HG03442 (cell line): ENCODE measurements at regions not wholly inside any gene's neighbourhood (a gene's known extent, or its start where the extent isn't known, plus 50 kb on each side); places are given as distances from the start of the nearest gene placed in this dataset.

Source experiments
- ATAC-seq: cut with Tn5 transposase; IDR thresholded peaks from one replicate; pipeline ENCODE4 v1.9.1; 2021; ENCODE audit warnings: mild to moderate bottlenecking, moderate library complexity; ENCODE audit not compliant: unreplicated experiment

DNA sequence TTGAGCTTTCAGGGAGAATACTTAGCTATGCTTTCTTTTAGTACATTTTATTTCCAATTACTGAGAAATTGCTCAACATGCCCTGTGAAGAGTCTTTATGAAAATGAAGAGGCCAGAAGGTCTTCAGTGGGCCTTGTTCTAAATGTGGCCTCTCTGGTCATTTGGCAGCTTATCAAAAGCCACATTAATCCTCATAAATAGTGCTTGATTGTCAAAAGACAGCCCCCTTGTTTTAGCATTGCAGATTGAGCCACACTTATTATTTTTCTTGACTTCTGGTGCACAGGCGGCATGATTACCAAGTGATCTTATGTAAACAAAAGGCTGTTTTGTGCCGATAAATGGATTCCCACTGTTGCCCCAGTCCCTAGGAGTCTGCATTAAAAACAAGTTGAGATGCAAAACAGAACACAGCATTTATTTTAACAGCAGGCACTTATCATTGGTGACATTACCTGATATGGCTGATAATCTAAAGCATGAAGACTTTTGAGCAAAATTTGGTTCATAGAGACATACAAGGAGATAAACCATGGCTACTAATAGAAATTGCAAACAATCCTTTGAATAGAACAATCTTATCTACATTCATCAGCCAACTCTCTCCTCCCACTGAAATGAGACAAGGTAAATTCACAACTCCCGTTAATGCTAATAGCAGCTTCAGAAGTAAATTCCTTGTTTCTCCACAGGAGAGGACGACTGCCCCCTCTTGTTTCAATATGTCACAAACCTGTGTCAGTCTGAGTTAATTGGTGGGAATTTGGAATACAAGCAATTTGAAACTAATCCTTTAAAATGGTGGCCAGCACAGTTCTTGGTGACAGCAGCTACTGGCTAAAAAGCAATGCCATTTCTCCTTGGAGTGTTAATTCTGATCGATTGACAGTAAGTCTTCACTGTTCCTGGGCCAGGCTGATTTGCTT is 194.3 kb downstream of the NSUN3 start:
- ATAC-seq, result no peak

DNA sequence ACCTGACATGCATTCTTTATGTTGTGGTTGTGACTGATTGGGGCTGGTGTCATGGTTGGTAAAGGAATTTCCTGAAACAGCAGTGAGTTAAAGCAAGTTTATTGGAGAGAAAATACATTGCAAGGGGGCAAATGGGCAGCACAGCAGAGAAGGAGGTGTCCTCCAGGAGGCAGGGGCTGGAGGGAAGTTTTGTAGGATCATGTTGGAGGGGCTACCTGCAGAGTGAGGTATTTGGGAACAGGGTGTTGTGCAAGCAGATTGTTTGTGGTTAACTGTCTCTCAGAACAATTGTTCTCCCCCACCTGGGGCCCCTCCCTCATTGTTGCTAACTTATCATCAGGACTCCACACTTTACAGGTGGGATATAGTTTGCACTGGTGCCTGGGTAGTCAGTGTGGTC is 196.0 kb downstream of the NSUN3 start:
- no peak for ATAC-seq

DNA sequence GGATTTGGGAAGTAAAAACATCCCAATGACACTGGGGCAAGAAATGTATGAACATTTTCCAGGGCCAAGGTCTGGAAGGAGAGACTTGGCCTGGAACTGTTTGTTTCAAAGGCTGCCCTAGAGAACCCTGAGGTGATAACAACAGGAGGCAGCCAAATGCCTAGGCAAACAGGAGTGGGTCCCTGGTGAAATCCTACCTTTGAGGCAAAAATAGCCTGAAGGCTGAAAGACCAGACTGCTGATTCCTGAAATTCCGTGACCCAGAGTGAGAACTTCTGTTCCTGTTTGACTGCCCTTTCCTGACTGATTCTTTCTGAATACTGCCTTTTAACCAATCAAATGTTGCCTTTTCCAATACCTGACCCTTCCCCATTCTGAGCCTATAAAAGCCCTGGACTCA is 196.4 kb downstream of the NSUN3 start:
- ATAC-seq, result no peak

DNA sequence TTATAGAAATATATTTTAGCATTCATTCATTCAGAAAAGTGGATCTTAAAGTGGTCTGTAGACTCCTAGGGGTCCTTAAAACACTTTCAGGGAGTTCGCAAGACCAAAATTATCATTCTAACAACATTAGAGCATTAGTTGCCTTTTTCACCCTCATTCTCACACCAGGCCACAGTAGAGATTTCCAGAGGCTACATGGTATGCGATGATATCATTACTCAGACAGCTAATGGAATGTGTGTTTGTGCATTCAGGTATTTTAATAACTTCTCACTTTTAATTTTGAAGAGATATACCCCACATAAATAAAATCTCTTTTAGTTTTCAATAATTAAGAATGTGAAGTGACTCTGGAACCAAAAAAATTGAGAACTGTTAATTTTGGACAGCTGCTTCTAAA is 206.9 kb downstream of the NSUN3 start:
- no peak for ATAC-seq

DNA sequence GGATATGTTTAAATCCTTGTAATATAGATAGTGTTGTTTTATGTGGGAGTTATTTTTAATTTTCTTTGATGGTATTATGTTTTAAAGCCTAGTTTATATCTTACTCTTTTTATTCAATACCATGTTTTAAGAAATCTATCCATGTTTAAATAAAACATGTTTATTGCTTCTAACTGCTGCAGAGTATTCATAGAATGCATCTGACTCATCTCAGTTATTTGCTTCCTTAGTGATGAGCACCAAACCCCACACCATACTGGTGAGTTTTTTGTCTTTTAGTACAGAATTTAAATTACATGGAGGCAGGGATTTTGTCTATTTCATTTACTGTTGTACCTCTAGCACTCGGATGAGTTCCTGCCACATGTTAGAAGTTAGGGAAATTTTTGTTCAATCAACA is 209.2 kb downstream of the NSUN3 start:
- no peak for ATAC-seq

DNA sequence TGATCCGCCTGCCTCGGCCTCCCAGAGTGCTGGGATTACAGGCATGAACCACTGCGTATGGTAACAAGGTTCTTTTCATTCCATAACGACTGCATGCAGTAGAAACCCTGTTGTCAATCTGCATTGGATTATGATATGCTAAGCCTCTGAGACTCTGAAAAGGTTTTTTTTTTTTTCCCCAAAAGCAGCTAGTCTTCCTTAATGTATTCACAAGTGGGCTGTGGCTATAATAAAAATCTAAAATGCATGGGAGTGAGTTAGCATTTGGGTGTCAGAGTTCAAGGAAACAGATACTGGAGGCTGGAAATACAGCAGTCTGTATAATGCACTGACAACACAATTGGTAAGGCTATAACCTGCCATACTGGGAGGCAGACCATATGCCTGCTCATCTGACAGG is 218.1 kb downstream of the NSUN3 start:
- ATAC-seq, result no peak

DNA sequence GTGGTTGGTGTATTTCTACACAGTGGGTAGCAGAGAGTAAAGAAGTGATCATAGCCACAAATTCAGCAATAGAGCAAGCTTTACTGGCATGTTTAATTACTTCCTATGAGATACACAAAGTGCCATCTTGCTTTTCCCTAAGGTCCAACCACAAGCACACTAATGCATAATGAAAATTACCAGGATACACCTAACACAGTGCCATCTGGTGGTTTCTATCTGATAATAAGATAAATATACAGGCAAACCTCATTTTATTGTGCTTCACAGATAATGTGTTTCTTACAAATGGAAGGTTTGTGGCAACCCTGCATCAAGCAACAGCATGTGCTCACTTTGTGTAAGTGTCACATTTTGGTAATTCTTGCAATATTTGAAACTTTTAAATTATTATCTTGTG is 223.0 kb downstream of the NSUN3 start:
- ATAC-seq, result no peak

DNA sequence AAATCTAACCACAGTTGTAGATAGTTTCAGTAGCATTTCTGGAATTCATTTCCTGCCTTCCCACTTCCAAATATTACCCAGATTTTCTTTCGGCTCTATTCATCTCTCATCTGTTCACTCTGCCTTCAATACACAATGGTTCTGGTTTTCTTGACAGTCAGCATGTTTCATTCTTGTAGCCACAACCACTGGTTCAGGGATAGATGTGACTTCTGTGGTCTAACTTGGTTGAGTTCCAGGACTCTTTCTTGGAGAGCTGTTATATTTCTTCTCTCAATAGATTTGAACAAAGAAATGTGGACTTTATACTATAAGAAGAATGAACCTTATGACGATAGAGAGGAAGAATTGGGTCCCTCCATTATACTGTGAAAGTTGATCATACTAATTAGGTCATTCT is 228.8 kb downstream of the NSUN3 start:
- ATAC-seq, result no peak

DNA sequence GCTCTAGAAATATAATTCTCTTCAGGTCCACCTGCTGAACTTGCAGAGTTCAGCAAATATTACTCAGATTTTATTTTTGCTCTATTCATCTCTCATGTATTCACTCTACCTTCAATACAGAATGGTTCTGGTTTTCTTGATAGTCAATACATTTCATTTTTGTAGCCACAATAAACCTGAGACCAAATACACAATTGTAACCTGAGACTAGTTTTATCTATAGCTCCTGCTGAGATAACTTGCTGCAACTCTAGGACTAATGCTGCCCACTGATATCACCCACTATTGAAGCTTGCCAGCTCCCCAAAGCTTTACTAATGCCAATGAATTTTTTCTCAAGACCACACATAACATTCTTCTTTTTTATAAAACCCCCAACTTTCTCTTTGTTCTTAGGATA is 229.3 kb downstream of the NSUN3 start:
- no peak for ATAC-seq

DNA sequence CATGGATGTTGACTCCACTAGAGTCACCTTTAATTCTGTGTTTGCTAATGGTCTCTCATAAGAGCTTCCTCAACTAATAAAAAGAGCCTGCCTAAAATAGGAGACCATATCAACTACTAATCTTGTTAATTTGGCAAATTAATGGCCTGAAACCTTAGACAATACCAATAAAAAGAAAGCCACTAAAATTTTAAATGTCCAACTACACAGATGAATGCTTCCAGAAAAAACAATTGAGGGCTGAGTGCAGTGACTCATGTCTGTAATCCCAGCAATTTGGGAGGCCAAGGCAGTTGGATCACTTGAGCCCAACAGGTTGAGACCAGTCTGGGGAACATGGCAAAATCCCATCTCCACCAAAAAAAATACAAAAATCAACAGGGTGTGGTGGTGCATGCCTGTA is 230.9 kb downstream of the NSUN3 start:
- no peak for ATAC-seq

DNA sequence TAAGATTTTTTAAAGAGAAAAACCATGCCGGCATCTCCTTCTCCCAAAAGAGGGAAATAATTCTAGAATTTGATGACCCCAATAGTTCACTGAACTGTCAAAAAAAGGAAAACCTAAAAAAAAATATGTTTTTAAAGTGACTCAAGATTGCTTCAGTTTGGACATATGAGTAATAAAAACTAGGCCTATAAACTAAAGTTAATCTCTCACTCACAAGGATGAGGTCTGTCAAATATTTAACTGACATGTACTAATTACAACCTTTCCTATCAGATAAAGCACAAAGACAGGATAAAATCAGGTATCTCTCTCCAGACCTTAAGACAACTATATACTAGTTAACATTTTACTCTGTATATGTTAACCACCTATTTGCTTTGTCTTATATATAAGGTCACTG is 231.9 kb downstream of the NSUN3 start:
- no peak for ATAC-seq

DNA sequence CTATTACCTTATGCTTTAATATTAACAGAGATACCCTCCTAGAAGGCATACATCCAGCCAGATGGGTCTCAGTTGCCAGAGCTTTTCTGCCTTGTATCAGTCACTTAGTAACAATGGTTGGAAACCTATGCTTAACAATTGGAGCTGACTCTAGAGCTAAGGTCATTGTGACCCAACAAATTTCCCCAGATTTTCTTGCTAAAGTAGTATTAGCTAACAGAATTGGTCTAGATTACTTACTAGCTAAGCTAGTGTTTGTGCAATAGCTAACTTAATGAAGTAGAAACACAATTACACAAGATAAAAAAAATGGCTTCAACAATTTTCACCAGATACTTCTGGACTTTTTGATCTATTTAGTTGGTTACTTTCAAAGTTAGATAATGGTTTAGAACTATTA is 236.9 kb downstream of the NSUN3 start:
- ATAC-seq, result no peak

DNA sequence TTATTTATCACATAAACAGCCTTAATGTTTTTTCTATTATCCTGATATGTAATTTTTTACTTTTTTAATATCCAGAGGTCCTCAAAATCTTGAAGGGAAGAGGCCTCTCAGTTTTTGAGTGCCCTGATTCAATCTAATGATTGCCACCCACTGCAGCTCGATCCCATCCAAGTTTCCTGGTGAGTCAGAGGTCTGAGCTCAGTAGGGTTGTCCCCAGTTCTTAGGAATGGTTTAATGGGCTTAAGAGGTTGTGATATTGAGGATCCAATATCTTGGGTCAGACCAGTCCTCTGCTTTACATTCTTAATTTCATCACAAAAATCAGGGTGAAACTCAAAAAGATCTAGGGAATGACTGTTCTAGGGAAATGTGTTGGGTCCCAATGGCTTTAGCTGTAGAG is 238.5 kb downstream of the NSUN3 start:
- ATAC-seq, result no peak

DNA sequence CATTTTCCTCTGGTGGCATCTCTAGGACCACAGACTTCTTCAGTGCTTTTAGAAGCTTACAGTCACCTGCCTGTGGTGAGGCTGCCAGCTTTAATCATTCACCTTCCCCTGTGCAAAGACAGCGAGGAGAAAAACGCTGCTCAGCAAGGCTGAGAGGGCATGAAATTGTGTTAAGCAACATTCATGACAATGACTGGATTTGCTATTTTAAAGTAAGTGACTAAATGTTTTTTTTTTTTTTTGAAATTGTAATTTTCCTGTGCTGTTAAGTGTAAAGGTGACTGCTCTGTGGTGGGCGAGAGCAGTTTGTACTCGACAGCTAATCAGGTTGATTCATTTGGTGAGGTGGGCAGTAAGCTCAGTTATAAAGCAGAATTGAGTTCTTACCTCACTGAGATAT is 240.4 kb downstream of the NSUN3 start:
- ATAC-seq, result no peak

DNA sequence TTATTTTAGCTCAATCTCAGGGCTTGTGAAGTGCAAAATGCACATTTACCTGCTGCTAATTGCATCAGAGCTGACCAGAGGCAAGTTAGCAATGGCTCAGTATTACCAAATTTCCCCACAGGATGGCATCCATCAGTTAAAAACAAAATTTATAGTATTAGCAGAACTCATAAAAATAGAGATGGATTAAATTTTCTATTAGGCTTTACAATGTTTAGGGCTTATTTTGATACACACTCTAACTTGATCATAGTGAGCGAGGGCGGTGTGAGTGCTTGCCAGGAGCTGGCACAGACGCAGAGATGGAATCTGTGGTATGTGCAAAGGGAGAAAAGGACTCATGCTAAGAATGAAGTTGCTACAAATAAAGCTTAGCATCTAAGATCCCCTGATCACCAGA is 241.0 kb downstream of the NSUN3 start:
- no peak for ATAC-seq

DNA sequence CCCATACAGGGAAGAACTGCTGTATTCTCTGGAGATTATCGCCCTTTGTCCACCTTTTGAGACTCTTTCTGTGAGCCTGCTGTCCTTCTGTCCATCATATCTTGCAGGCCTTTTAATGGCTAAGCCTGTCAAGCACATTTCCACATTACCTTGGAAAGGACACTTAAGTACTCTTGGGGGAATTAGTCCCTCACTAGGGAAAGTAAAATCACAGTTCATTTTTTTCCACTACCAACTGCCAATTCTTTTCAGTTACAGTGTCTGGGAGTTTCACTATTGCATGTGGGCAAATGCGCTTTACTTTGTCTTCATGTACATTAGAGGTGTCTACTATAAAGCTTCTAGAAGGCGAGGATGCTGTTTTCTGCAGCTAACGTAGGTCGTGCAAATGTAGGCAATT is 242.1 kb downstream of the NSUN3 start:
- no peak for ATAC-seq

DNA sequence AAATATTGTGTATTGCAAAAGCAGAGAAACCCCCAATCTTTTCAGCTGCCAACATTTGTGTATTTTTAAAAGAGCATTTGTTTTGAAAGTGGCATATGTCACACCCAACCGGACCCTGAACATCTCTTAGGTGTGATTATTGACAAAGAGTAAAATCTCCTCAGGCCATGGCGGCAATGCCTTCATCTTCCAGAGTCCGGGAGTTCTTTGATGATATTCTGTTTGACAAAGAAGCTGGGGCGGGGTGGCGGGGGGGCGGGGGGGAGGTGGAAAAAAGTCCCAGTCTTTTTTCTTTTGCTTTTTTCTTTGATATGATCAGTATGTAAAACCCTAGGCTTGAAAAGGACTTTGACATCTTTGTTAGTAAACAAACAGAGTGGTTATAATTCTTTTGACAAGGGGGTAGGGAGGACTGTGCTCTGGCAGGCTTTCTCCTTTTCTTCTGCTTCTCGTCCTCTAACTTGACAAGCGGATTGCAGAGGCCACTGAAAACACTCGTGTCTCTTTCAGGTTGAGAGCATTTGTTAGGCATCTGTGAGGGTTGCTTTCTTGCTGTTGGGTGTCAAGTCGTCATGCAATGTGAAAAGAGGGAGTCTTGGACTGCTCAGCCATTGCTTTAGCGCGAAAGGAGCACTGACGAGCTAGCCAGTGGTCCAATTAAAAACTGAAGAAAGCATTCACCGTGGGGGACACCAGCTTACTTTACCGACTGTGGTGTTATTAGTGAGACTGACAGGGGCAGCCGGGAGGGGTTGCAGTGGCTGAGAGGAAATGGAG is 243.2 kb downstream of the NSUN3 start:
- ATAC-seq, result no peak

DNA sequence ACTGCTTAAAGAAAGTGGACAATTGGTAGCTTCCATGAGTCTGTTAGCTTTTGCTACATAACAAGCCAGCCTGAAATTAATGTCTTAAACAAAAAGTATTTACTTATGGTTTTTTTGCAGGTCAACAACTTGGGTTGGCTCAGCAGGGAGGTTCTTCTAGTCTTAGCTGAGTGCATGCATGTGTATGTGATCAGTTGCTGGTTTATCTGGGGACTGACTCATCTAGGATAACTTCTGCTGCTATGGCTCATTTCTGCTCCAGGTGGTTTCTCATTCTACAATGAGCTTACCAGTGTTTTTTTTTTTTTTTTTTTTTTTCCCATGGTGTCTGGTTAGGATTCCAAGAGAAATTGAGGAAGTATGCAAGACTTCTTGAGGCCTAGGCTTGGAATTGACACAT is 244.7 kb downstream of the NSUN3 start:
- no peak for ATAC-seq

DNA sequence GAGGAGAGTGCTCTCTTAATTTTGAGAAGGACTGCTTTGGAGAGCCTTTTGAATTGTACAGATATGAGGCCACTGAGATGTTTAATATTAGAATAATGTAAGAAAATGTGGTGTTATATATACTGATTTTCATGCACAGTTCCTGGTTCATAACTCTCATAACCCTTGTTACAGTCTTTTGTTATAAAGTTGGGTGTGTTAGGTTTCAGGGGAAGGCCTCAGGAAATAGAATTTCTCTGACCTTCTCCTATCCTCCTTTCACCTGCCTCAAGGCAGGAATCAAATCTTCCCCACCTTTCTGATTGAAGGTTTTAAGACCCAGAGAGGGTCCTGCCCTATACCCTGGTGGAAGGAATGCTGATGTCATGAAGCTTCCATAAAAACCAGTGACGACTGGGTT is 245.9 kb downstream of the NSUN3 start:
- ATAC-seq, result no peak

DNA sequence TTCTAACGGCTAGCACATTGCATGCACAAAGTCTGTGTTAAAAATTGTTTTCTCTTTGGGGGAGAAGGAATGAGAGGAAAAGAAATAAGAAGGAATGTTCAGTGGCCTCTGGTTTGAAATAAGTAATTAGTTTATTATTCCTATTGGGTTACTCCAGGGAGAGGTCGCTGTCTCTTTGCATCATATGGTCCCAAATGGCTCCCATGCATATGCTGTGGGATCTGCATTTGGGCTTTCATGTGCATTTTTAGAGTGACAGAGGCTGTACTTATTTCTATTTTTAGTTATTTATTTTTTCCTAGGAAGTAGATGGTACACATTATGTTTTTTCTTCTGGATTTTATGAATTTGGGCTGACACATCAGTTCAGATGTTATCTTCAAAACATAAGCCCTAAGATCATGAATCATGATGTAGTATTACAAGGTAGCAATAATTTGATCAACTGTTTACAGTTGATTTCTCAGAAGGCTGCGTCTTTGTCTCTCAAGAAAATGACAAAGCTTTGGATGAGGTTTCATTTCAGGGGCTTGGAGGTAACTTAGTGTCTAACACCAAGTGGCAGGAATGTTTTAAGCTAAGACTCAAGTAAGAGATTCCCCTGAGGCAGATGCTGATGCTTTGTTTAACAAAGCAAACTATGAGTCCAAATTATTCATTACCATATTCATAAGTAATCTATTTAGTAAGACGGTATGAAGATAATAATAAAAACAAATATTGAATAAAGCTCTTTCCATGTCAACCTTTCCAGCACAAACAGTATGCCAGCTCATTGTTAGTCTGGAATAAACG is 247.7 kb downstream of the NSUN3 start:
- no peak for ATAC-seq

DNA sequence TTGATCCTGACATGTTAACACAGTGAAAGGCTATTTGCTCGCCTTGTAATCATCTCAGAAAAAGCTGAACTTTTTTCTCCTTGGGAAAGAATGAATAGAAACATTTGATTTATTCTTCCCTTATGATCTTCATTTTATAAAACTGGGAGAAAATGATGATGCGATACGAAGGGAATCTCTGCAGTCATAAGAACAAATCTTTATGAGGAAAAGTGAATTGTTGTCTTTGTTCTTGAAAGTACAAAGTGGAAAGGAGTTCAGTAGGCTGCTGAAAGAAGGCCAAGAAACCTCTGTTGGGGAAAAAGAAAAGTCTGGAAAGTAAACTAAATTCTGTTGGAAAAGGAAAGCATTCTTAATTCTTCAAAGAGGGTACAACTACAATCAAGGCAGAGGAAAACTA is 248.8 kb downstream of the NSUN3 start:
- no peak for ATAC-seq
